Left lobe of liver (tissue), 2 donors: ENCODE measurements at regions not wholly inside any gene's neighbourhood (a gene's known extent, or its start where the extent isn't known, plus 50 kb on each side); places are given as distances from the start of the nearest gene placed in this dataset.
"Not testable (repeated sequence)": the region's sequence is repeated elsewhere in the genome, so short reads cannot be mapped to it uniquely, and the experiment has no call there.

Experiments used
- ATAC-seq: fragments of 200-7000 bp; cut with Tn5 transposase; one replicate; pipeline ENCODE4 v1.9.1; 2020; ENCODE audit warnings: mild to moderate bottlenecking, moderate library complexity
- DNase-seq: peaks from one replicate; pipeline ENCODE4 v3.0.0-alpha.2; 2020; ENCODE audit warnings: low spot score
- donor health status: DM: no; HTN: no; CAD: no; lungs with moderate emphysema.
- donor health status: DM: no; HTN: yes; CAD: no.

- DNase-seq (peak; percentile 43), ATAC-seq (no peak)
These were observed 3900.6 kb upstream of the OR11H1 start for GRCh38 chr22:11627436-11627797.

- ATAC-seq: no peak
These were observed 3900.0 kb upstream of the OR11H1 start for GRCh38 chr22:11627798-11628650.

GRCh38 chr22:11628651-11629511, 3899.1 kb upstream of the OR11H1 start:
- DNase-seq (peak; percentile 43), ATAC-seq (no peak)

More at GRCh38 chr22:11627798-11628650, 3900.0 kb upstream of the OR11H1 start:
- peak; percentile 47 for DNase-seq

GRCh38 chr22:11629661-11630385, 3898.2 kb upstream of the OR11H1 start:
- DNase-seq: peak; percentile 44
- no peak for ATAC-seq

- DNase-seq, ATAC-seq: not testable (repeated sequence)
These were observed 3897.5 kb upstream of the OR11H1 start for GRCh38 chr22:11630386-11631084.
